IMR-90 (cell line): ENCODE measurements at regions not wholly inside any gene's neighbourhood (a gene's known extent, or its start where the extent isn't known, plus 50 kb on each side); places are given as distances from the start of the nearest gene placed in this dataset.

Source experiments
- POLR2A ChIP-seq: IDR thresholded peaks from 2 replicates; pipeline ENCODE4 v1.6.1; 2012; ENCODE audit warnings: mild to moderate bottlenecking, low read depth, low read length
- RAD21 ChIP-seq: IDR thresholded peaks from 2 replicates; pipeline ENCODE4 v1.6.1; 2012; ENCODE audit warnings: low read length, improper control_type of control experiment
- RCOR1 ChIP-seq: IDR thresholded peaks from 2 replicates; pipeline ENCODE4 v1.6.1; 2012; ENCODE audit warnings: mild to moderate bottlenecking, low read length, improper control_type of control experiment; ENCODE audit not compliant: insufficient replicate concordance
- TF ChIP-seq, protein P1 (sequence below): conservative IDR thresholded peaks from 2 replicates; pipeline ENCODE4 v1.5.1; 2012; ENCODE audit warnings: mild to moderate bottlenecking, low read depth, low read length, improper control_type of control experiment

DNA sequence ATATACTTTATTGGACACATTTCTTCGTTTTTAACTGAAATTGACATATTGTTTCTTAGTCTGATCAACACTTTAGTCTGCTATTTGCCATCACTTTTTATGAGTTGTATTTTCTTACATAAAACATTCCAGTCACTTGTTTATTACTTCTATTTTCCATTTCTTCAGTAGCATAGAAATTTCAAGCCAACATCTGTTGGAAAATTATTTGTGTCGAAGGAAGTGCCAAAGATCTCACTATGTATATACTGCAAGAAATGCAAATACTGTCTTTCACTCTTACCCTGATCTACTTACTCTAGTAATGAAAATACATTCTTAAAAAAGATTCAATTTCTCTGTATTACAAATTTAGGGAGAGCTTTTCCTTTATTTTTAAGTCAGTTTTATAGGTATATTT is 105.9 kb downstream of the SLC17A6 start:
- TF ChIP-seq, protein P1, sequence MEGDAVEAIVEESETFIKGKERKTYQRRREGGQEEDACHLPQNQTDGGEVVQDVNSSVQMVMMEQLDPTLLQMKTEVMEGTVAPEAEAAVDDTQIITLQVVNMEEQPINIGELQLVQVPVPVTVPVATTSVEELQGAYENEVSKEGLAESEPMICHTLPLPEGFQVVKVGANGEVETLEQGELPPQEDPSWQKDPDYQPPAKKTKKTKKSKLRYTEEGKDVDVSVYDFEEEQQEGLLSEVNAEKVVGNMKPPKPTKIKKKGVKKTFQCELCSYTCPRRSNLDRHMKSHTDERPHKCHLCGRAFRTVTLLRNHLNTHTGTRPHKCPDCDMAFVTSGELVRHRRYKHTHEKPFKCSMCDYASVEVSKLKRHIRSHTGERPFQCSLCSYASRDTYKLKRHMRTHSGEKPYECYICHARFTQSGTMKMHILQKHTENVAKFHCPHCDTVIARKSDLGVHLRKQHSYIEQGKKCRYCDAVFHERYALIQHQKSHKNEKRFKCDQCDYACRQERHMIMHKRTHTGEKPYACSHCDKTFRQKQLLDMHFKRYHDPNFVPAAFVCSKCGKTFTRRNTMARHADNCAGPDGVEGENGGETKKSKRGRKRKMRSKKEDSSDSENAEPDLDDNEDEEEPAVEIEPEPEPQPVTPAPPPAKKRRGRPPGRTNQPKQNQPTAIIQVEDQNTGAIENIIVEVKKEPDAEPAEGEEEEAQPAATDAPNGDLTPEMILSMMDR: no peak
- TF ChIP-seq POLR2A: no peak
- no peak for TF ChIP-seq RAD21
- no peak for TF ChIP-seq RCOR1
